Spleen (tissue), 7 donors: ENCODE measurements at regions not wholly inside any gene's neighbourhood (a gene's known extent, or its start where the extent isn't known, plus 50 kb on each side); places are given as distances from the start of the nearest gene placed in this dataset.

Source experiments
- POLR2A ChIP-seq, 3 donors: fragments of 450-650 bp; IDR thresholded peaks; one replicate each; pipeline ENCODE4 v1.5.1; 2017; ENCODE audit warnings: antibody characterized with exemption in 3 of 3, mild to moderate bottlenecking in 1 of 3
- TF ChIP-seq, protein P1 (sequence below), 11 experiments: fragments of 200-600 bp in 7 of 11; fragments of 450-650 bp in 4 of 11; sonication (generic) in 4 of 11; IDR thresholded peaks in 8 of 11; conservative IDR thresholded peaks in 3 of 11; 1 replicate in 7 of 11; 2 replicates in 4 of 11; pipeline versions ENCODE4 v1.4.0 to v1.8.0; 2016 to 2021; ENCODE audit warnings: antibody characterized with exemption in 11 of 11, inconsistent platforms in 4 of 11, mild to moderate bottlenecking in 1 of 11
- donor health status: DM: no; HTN: no; CAD: no; lungs with moderate emphysema.
- donor health status: DM: no; HTN: no; CAD: no.
- donor health status: DM: no; HTN: no; CAD: no.

DNA sequence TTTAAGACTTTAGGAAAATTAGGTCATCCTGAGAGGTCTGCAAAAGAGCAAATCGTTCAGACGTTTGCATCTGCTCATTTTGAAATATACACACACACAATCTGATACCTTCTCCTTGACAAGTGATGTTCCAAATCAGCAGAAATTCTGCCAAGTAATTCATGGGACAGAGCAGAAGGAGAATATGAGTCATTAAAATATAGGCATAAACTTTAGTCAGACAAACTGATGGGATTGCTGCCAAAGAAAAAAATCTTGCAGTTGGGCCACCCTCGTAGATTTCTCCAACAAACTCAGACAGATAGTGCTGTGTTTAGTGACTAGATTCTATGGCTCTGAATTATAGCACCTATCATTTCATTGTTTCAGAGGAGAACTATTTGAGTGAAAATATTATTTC lies 336.3 kb downstream of the NYAP2 start:
- TF ChIP-seq, protein P1, sequence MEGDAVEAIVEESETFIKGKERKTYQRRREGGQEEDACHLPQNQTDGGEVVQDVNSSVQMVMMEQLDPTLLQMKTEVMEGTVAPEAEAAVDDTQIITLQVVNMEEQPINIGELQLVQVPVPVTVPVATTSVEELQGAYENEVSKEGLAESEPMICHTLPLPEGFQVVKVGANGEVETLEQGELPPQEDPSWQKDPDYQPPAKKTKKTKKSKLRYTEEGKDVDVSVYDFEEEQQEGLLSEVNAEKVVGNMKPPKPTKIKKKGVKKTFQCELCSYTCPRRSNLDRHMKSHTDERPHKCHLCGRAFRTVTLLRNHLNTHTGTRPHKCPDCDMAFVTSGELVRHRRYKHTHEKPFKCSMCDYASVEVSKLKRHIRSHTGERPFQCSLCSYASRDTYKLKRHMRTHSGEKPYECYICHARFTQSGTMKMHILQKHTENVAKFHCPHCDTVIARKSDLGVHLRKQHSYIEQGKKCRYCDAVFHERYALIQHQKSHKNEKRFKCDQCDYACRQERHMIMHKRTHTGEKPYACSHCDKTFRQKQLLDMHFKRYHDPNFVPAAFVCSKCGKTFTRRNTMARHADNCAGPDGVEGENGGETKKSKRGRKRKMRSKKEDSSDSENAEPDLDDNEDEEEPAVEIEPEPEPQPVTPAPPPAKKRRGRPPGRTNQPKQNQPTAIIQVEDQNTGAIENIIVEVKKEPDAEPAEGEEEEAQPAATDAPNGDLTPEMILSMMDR (IDR thresholded peaks at IDR 0.05 in 8 of 11, conservative IDR thresholded peaks at IDR 0.05 in 3 of 11) = no peak
- TF ChIP-seq POLR2A (IDR thresholded peaks at IDR 0.05) = no peak
